OCI-LY1 (cell line): ENCODE measurements at regions not wholly inside any gene's neighbourhood (a gene's known extent, or its start where the extent isn't known, plus 50 kb on each side); places are given as distances from the start of the nearest gene placed in this dataset.

Experiments used
- H2AFZ ChIP-seq: fragments of 200-600 bp; sonication (generic), shearing (Covaris generic); 2 replicates; pipeline ENCODE4 v1.6.0; 2014; ENCODE audit warnings: antibody characterized with exemption, mild to moderate bottlenecking, low read length
- H3F3A ChIP-seq: fragments of 200-600 bp; sonication (generic), shearing (Covaris generic); 2 replicates; pipeline ENCODE4 v1.6.0; 2014; ENCODE audit warnings: mild to moderate bottlenecking, antibody characterized with exemption, low read length, moderate library complexity; ENCODE audit not compliant: insufficient read depth
- H3K27ac ChIP-seq: fragments of 200-600 bp; sonication (generic); 2 replicates; pipeline ENCODE4 v1.5.1; 2014; ENCODE audit warnings: low read length, mixed run types, mild to moderate bottlenecking, low read depth; ENCODE audit not compliant: poor library complexity, severe bottlenecking
- H3K27me3 ChIP-seq: fragments of 200-600 bp; sonication (generic); 2 replicates; pipeline ENCODE4 v1.6.0; 2014; ENCODE audit warnings: antibody characterized with exemption, mild to moderate bottlenecking, low read length, moderate library complexity; ENCODE audit not compliant: insufficient read depth
- H3K36me3 ChIP-seq: fragments of 200-600 bp; sonication (generic); 2 replicates; pipeline ENCODE4 v1.6.1; 2014; ENCODE audit warnings: mild to moderate bottlenecking, antibody characterized with exemption, low read length, moderate library complexity, mixed read lengths; ENCODE audit not compliant: insufficient read depth
- H3K4me1 ChIP-seq: fragments of 200-600 bp; sonication (generic); 2 replicates; pipeline ENCODE4 v1.5.1; 2014; ENCODE audit warnings: mild to moderate bottlenecking, low read length, moderate library complexity; ENCODE audit not compliant: insufficient read depth, severe bottlenecking
- H3K4me2 ChIP-seq: fragments of 200-600 bp; sonication (generic), shearing (Covaris generic); 2 replicates; pipeline ENCODE4 v1.6.1; 2014; ENCODE audit warnings: low read length
- H3K4me3 ChIP-seq: fragments of 200-600 bp; sonication (generic); 2 replicates; pipeline ENCODE4 v1.5.1; 2014; ENCODE audit warnings: low read length, low read depth, mild to moderate bottlenecking, mixed read lengths; ENCODE audit not compliant: poor library complexity, severe bottlenecking
- H3K79me2 ChIP-seq: fragments of 200-600 bp; shearing (Covaris generic); 2 replicates; pipeline ENCODE4 v1.6.1; 2016; ENCODE audit warnings: mixed run types, low read length, mixed read lengths; ENCODE audit not compliant: insufficient read depth
- H3K9ac ChIP-seq: fragments of 200-600 bp; sonication (generic), shearing (Covaris generic); 2 replicates; pipeline ENCODE4 v1.6.1; 2014; ENCODE audit warnings: mild to moderate bottlenecking, low read length, mixed read lengths
- H3K9me2 ChIP-seq: fragments of 200-600 bp; sonication (generic), shearing (Covaris generic); 2 replicates; pipeline ENCODE4 v1.6.1; 2014; ENCODE audit warnings: low read depth, mild to moderate bottlenecking, low read length, mixed read lengths
- H3K9me3 ChIP-seq: fragments of 200-600 bp; shearing (Covaris generic); 2 replicates; pipeline ENCODE4 v1.6.1; 2014; ENCODE audit warnings: low read length, mixed read lengths
- H4K20me1 ChIP-seq: fragments of 200-600 bp; sonication (generic), shearing (Covaris generic); 2 replicates; pipeline ENCODE4 v1.6.0; 2016; ENCODE audit warnings: mild to moderate bottlenecking, low read length; ENCODE audit not compliant: insufficient read depth
- EZH2 ChIP-seq: fragments of 200-600 bp; sonication (generic), shearing (Covaris generic); IDR thresholded peaks from 2 replicates; pipeline ENCODE4 v1.8.0; 2017; ENCODE audit warnings: borderline replicate concordance, mixed run types, mild to moderate bottlenecking, antibody characterized with exemption, low read length, moderate library complexity, mixed read lengths
- TF ChIP-seq, protein P1 (sequence below): fragments of 200-600 bp; sonication (generic), shearing (Covaris generic); IDR thresholded peaks from 2 replicates; pipeline ENCODE4 v1.5.1; 2017; ENCODE audit warnings: mild to moderate bottlenecking, antibody characterized with exemption, low read length, moderate library complexity, mixed read lengths

DNA sequence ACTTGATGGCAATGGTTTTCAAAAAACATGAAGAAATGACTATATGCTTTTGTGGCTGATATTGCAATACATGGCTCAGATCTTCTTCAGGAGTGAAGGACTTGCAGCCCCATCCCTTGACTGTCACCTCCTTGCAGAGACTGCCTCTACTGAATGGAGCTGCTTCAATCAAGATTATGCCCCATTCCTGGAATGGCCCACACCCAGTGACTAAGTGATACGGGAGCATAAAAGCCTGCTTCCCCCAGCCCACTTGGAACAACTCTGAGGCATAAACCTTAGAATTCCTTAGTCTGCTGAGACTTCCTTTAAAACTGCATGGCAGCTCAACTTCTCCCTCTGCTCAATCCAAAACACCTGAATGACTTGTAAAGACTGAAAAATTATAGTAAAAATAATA, 957.1 kb downstream of the SORCS3 start:
- no peak overlapping the region for H3K4me2 ChIP-seq
- no peak for TF ChIP-seq EZH2
- TF ChIP-seq, protein P1, sequence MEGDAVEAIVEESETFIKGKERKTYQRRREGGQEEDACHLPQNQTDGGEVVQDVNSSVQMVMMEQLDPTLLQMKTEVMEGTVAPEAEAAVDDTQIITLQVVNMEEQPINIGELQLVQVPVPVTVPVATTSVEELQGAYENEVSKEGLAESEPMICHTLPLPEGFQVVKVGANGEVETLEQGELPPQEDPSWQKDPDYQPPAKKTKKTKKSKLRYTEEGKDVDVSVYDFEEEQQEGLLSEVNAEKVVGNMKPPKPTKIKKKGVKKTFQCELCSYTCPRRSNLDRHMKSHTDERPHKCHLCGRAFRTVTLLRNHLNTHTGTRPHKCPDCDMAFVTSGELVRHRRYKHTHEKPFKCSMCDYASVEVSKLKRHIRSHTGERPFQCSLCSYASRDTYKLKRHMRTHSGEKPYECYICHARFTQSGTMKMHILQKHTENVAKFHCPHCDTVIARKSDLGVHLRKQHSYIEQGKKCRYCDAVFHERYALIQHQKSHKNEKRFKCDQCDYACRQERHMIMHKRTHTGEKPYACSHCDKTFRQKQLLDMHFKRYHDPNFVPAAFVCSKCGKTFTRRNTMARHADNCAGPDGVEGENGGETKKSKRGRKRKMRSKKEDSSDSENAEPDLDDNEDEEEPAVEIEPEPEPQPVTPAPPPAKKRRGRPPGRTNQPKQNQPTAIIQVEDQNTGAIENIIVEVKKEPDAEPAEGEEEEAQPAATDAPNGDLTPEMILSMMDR: no peak
- no peak overlapping the region for H3K27ac ChIP-seq
- H3K4me1 ChIP-seq: no peaks in the 10 kb centered on the region
- no peak overlapping the region for H3K9ac ChIP-seq
- H3K4me3 ChIP-seq: no peak overlapping the region
- no peaks in the 10 kb centered on the region for H3F3A ChIP-seq
- H3K27me3 ChIP-seq: no peaks in the 10 kb centered on the region
- H3K36me3 ChIP-seq: no peaks in the 10 kb centered on the region
- H4K20me1 ChIP-seq: no peaks in the 10 kb centered on the region
- H3K9me3 ChIP-seq: no peaks in the 10 kb centered on the region
- no peaks in the 10 kb centered on the region for H3K79me2 ChIP-seq
- H3K9me2 ChIP-seq: no peaks in the 10 kb centered on the region
- no peak overlapping the region for H2AFZ ChIP-seq

DNA sequence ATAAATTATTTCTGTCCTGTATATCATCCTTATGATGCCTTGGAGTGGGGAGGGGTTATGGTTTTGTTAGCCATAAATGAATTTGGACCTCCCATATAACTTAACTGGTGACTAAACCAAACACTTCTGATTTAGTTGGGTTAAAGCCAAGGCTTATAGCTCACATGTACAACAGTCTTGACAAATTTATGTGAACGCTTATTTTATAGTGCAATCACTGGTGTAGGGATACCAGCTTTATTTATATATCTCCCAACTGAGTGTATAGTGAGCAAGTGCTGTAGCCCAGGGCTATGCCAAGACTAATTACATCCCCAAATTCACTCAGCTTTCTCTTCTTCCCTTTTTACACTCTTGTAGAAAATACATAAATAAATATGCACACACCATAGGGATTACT, 956.2 kb downstream of the SORCS3 start:
- Histone ChIP-seq H2AFZ (no peak overlapping the region), H3K9me3 (no peaks in the 10 kb centered on the region), H3K36me3 (no peaks in the 10 kb centered on the region), H3K4me1 (no peaks in the 10 kb centered on the region), H3K9me2 (no peaks in the 10 kb centered on the region), H3K4me3 (no peak overlapping the region), H3F3A (no peaks in the 10 kb centered on the region), H3K9ac (no peak overlapping the region), H4K20me1 (no peaks in the 10 kb centered on the region), H3K27me3 (no peaks in the 10 kb centered on the region), H3K27ac (no peak overlapping the region), H3K4me2 (no peak overlapping the region), H3K79me2 (no peaks in the 10 kb centered on the region)
- no peak for TF ChIP-seq EZH2
- TF ChIP-seq, protein P1: no peak

GRCh38 chr10:105596749-105597148, 955.7 kb downstream of the SORCS3 start:
- TF ChIP-seq, protein P1: no peak
- no peak for TF ChIP-seq EZH2
- Histone ChIP-seq H3K4me2 (no peak overlapping the region), H3K79me2 (no peaks in the 10 kb centered on the region), H3K9ac (no peak overlapping the region), H4K20me1 (no peaks in the 10 kb centered on the region), H3K9me3 (no peaks in the 10 kb centered on the region), H3K4me1 (no peaks in the 10 kb centered on the region), H3F3A (no peaks in the 10 kb centered on the region), H3K4me3 (no peak overlapping the region), H2AFZ (no peak overlapping the region), H3K36me3 (no peaks in the 10 kb centered on the region), H3K27ac (no peak overlapping the region), H3K27me3 (no peaks in the 10 kb centered on the region), H3K9me2 (no peaks in the 10 kb centered on the region)
